AG10803 (cell line): ENCODE measurements at regions not wholly inside any gene's neighbourhood (a gene's known extent, or its start where the extent isn't known, plus 50 kb on each side); places are given as distances from the start of the nearest gene placed in this dataset.

Experiments
- DNase-seq: peaks from one replicate; pipeline ENCODE4 v3.0.0; 2010; ENCODE audit warnings: low read depth
- H3K4me3 ChIP-seq: 2 replicates; pipeline ENCODE4 v1.5.1; 2011; ENCODE audit warnings: mild to moderate bottlenecking, low read length, control low read depth
- TF ChIP-seq, protein P1 (sequence below): conservative IDR thresholded peaks from 2 replicates; pipeline ENCODE4 v1.5.1; 2011; ENCODE audit warnings: mild to moderate bottlenecking, low read length, control low read depth, inconsistent platforms

DNA sequence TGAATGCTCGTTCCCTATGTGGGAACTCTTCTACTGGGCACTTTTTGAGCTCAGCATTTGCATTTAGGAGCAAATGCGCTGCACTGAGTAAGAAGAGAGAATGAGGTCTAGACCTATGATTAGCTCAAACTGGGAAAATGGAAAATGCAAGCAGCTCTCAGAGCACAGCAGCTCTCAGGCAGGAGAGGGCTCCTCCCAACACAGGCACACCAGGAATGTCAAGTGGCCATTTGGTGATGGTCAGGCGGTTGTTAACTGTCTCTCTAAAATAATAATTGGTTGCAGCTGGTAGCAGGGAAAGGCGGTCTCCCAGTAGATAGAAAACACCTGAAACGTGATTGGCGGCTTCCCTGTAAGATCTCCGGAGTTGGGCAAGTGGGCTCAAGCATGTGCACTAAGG, 162.0 kb upstream of the ECI2 start:
- TF ChIP-seq, protein P1, sequence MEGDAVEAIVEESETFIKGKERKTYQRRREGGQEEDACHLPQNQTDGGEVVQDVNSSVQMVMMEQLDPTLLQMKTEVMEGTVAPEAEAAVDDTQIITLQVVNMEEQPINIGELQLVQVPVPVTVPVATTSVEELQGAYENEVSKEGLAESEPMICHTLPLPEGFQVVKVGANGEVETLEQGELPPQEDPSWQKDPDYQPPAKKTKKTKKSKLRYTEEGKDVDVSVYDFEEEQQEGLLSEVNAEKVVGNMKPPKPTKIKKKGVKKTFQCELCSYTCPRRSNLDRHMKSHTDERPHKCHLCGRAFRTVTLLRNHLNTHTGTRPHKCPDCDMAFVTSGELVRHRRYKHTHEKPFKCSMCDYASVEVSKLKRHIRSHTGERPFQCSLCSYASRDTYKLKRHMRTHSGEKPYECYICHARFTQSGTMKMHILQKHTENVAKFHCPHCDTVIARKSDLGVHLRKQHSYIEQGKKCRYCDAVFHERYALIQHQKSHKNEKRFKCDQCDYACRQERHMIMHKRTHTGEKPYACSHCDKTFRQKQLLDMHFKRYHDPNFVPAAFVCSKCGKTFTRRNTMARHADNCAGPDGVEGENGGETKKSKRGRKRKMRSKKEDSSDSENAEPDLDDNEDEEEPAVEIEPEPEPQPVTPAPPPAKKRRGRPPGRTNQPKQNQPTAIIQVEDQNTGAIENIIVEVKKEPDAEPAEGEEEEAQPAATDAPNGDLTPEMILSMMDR = no peak
- no peak for DNase-seq

GRCh38 chr6:4296552-4296951, 161.2 kb upstream of the ECI2 start:
- no peak for DNase-seq
- no peak overlapping the region for H3K4me3 ChIP-seq
- TF ChIP-seq, protein P1 = no peak

More for the DNA sequence above, 162.0 kb upstream of the ECI2 start:
- H3K4me3 ChIP-seq = no peak overlapping the region

- no peak for DNase-seq
- H3K4me3 ChIP-seq = no peak overlapping the region
- TF ChIP-seq, protein P1 = no peak
Measured at GRCh38 chr6:4295783-4296155, 160.4 kb upstream of the ECI2 start.

GRCh38 chr6:4295058-4295782, 159.8 kb upstream of the ECI2 start:
- TF ChIP-seq, protein P1 = no peak

DNA sequence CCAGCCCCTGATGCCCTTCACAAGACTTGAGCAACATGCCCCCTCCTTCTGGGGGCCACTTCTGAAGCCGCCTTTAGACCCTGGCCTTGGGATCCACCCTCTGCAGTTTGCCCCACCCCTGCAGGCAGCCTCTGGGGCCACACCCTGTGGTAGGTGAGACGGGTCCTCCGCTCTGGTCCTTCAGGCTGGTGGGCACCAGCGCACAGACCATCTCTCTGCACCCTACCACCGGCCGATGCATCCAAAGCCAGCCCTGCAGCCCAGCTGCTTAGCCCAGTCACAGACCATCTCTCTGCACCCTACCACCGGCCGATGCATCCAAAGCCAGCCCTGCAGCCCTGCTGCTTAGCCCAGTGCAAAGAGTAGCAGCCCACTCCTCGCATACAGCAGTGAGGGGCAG, 159.3 kb upstream of the ECI2 start:
- H3K4me3 ChIP-seq = no peak overlapping the region
- no peak for DNase-seq
- TF ChIP-seq, protein P1 = no peak

More at GRCh38 chr6:4295058-4295782, 159.8 kb upstream of the ECI2 start:
- no peak overlapping the region for H3K4me3 ChIP-seq
- DNase-seq = no peak

- TF ChIP-seq, protein P1 = no peak
- H3K4me3 ChIP-seq = no peak overlapping the region
- DNase-seq = no peak
Measured at GRCh38 chr6:4291453-4292403, 156.4 kb upstream of the ECI2 start.
